ENCODE measurements at regions not wholly inside any gene's neighbourhood (a gene's known extent, or its start where the extent isn't known, plus 50 kb on each side); places are given as distances from the start of the nearest gene placed in this dataset.

GRCh38 chr3:193844472-193844871, 251.5 kb downstream of the OPA1 start:
- H3K9ac ChIP-seq (ENCODE audit: low read length): no peak overlapping the region
- H3K4me3 ChIP-seq (ENCODE audit: low read depth in 1 of 2, low read length in 2 of 2): no peak overlapping the region
- no peak overlapping the region for H3K27ac ChIP-seq (ENCODE audit: low read depth, low read length)
- H3K27me3 ChIP-seq (ENCODE audit: control insufficient read depth in 1 of 2, insufficient read depth in 2 of 2, low read length in 2 of 2): no peaks in the 10 kb centered on the region
- no peaks in the 10 kb centered on the region for H3K36me3 ChIP-seq (ENCODE audit: insufficient read depth, low read length)
- H3K4me1 ChIP-seq (ENCODE audit: insufficient read depth, low read length): no peaks in the 10 kb centered on the region
- no peaks in the 10 kb centered on the region for H3K9me3 ChIP-seq (ENCODE audit: low read length)

- no peak overlapping the region for H3K9ac ChIP-seq (ENCODE audit: low read length)
- H3K9me3 ChIP-seq (ENCODE audit: low read length): no peaks in the 10 kb centered on the region
- no peaks in the 10 kb centered on the region for H3K27me3 ChIP-seq (ENCODE audit: control insufficient read depth in 1 of 2, insufficient read depth in 2 of 2, low read length in 2 of 2)
- H3K36me3 ChIP-seq (ENCODE audit: insufficient read depth, low read length): no peaks in the 10 kb centered on the region
- H3K4me3 ChIP-seq (ENCODE audit: low read depth in 1 of 2, low read length in 2 of 2): no peak overlapping the region
- H3K27ac ChIP-seq (ENCODE audit: low read depth, low read length): no peak overlapping the region
- H3K4me1 ChIP-seq (ENCODE audit: insufficient read depth, low read length): no peaks in the 10 kb centered on the region
Observed at GRCh38 chr3:193845144-193845543, 252.1 kb downstream of the OPA1 start.

- Histone ChIP-seq H3K36me3 (ENCODE audit: insufficient read depth, low read length) (no peaks in the 10 kb centered on the region), H3K9ac (ENCODE audit: low read length) (no peak overlapping the region), H3K27ac (ENCODE audit: low read depth, low read length) (no peak overlapping the region), H3K9me3 (ENCODE audit: low read length) (no peaks in the 10 kb centered on the region), H3K4me1 (ENCODE audit: insufficient read depth, low read length) (peaks cover 4% of the 10 kb centered on the region), H3K4me3 (ENCODE audit: low read depth in 1 of 2, low read length in 2 of 2) (no peak overlapping the region), H3K27me3 (ENCODE audit: control insufficient read depth in 1 of 2, insufficient read depth in 2 of 2, low read length in 2 of 2) (no peaks in the 10 kb centered on the region)
Observed at GRCh38 chr3:193846569-193846968, 253.6 kb downstream of the OPA1 start.

- Histone ChIP-seq H3K4me3 (ENCODE audit: low read depth in 1 of 2, low read length in 2 of 2) (no peak overlapping the region), H3K36me3 (ENCODE audit: insufficient read depth, low read length) (no peaks in the 10 kb centered on the region), H3K4me1 (ENCODE audit: insufficient read depth, low read length) (peaks cover 12% of the 10 kb centered on the region), H3K9me3 (ENCODE audit: low read length) (no peaks in the 10 kb centered on the region), H3K27me3 (ENCODE audit: control insufficient read depth in 1 of 2, insufficient read depth in 2 of 2, low read length in 2 of 2) (no peaks in the 10 kb centered on the region), H3K9ac (ENCODE audit: low read length) (no peak overlapping the region), H3K27ac (ENCODE audit: low read depth, low read length) (no peak overlapping the region)
Observed at GRCh38 chr3:193847402-193847801, 254.4 kb downstream of the OPA1 start.

DNA sequence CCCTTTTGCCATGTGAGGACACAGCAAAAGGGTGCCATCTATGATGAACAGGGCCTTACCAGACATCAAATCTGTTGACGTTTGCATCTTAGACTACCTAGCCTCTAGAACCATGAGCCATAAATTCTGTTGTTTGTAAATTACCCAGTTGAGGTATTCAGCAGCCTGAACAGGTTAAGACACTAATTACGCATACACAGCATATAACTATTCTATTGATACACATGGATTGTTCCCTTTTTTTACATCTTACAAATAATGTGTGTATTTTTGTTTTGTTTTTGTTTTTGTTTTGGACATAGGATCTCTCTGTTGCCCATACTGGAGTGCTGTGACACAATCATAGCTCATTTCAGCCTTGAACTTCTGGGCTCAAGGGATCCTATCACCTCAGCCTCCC, 255.5 kb downstream of the OPA1 start:
- Histone ChIP-seq H3K4me3 (ENCODE audit: low read depth in 1 of 2, low read length in 2 of 2) (no peak overlapping the region), H3K4me1 (ENCODE audit: insufficient read depth, low read length) (peaks cover 13% of the 10 kb centered on the region), H3K9me3 (ENCODE audit: low read length) (no peaks in the 10 kb centered on the region)

DNA sequence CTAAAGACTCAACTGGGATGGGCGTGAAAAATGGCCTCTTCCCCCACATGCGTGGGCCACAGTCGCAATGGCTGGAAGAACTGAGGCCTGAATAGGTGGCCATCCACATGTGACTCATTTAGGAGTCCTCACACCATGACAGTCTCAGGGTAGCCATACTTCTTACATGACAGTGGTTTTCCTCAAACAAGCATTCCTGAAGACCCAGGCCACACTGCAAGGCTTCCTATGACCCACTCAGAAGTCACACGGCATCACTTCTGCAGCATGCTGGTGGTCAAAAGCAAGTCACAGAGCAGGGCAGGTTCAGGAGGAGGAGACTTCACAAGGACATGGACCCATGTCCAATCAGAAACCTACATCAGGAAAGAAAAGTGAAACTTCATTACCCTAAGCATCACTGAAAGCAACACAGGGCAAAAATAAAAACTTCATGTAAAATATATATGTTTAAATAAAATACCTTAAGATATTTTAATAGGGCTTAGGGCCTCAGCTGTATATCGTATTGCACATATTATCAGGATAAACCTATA, 257.1 kb downstream of the OPA1 start:
- Histone ChIP-seq H3K27ac (ENCODE audit: low read depth, low read length) (no peak overlapping the region), H3K9me3 (ENCODE audit: low read length) (no peaks in the 10 kb centered on the region), H3K36me3 (ENCODE audit: insufficient read depth, low read length) (no peaks in the 10 kb centered on the region), H3K9ac (ENCODE audit: low read length) (no peak overlapping the region), H3K4me3 (ENCODE audit: low read depth in 1 of 2, low read length in 2 of 2) (no peak overlapping the region), H3K4me1 (ENCODE audit: insufficient read depth, low read length) (peaks cover 13% of the 10 kb centered on the region), H3K27me3 (ENCODE audit: control insufficient read depth in 1 of 2, insufficient read depth in 2 of 2, low read length in 2 of 2) (no peaks in the 10 kb centered on the region)

More for the DNA sequence above, 255.5 kb downstream of the OPA1 start:
- H3K27ac ChIP-seq (ENCODE audit: low read depth, low read length): no peak overlapping the region
- H3K36me3 ChIP-seq (ENCODE audit: insufficient read depth, low read length): no peaks in the 10 kb centered on the region
- H3K27me3 ChIP-seq (ENCODE audit: control insufficient read depth in 1 of 2, insufficient read depth in 2 of 2, low read length in 2 of 2): no peaks in the 10 kb centered on the region
- H3K9ac ChIP-seq (ENCODE audit: low read length): no peak overlapping the region

- no peaks in the 10 kb centered on the region for H3K9me3 ChIP-seq (ENCODE audit: low read length)
- H3K27ac ChIP-seq (ENCODE audit: low read depth, low read length): no peak overlapping the region
- no peak overlapping the region for H3K4me3 ChIP-seq (ENCODE audit: low read depth in 1 of 2, low read length in 2 of 2)
- H3K9ac ChIP-seq (ENCODE audit: low read length): peak overlapping the region; percentile 8
- H3K36me3 ChIP-seq (ENCODE audit: insufficient read depth, low read length): no peaks in the 10 kb centered on the region
- H3K4me1 ChIP-seq (ENCODE audit: insufficient read depth, low read length): peaks cover 13% of the 10 kb centered on the region
- no peaks in the 10 kb centered on the region for H3K27me3 ChIP-seq (ENCODE audit: control insufficient read depth in 1 of 2, insufficient read depth in 2 of 2, low read length in 2 of 2)
Observed at GRCh38 chr3:193851428-193851847, 258.4 kb downstream of the OPA1 start.

- H3K36me3 ChIP-seq (ENCODE audit: insufficient read depth, low read length): no peaks in the 10 kb centered on the region
- H3K27me3 ChIP-seq (ENCODE audit: control insufficient read depth in 1 of 2, insufficient read depth in 2 of 2, low read length in 2 of 2): no peaks in the 10 kb centered on the region
- no peaks in the 10 kb centered on the region for H3K9me3 ChIP-seq (ENCODE audit: low read length)
- no peak overlapping the region for H3K4me3 ChIP-seq (ENCODE audit: low read depth in 1 of 2, low read length in 2 of 2)
- no peak overlapping the region for H3K27ac ChIP-seq (ENCODE audit: low read depth, low read length)
- peaks cover 13% of the 10 kb centered on the region for H3K4me1 ChIP-seq (ENCODE audit: insufficient read depth, low read length)
- no peak overlapping the region for H3K9ac ChIP-seq (ENCODE audit: low read length)
Observed at GRCh38 chr3:193851941-193852674, 259.1 kb downstream of the OPA1 start.

GRCh38 chr3:193852901-193853300, 259.9 kb downstream of the OPA1 start:
- no peaks in the 10 kb centered on the region for H3K9me3 ChIP-seq (ENCODE audit: low read length)
- H3K36me3 ChIP-seq (ENCODE audit: insufficient read depth, low read length): no peaks in the 10 kb centered on the region
- no peak overlapping the region for H3K9ac ChIP-seq (ENCODE audit: low read length)
- H3K4me3 ChIP-seq (ENCODE audit: low read depth in 1 of 2, low read length in 2 of 2): no peak overlapping the region
- H3K4me1 ChIP-seq (ENCODE audit: insufficient read depth, low read length): peaks cover 14% of the 10 kb centered on the region
- H3K27me3 ChIP-seq (ENCODE audit: control insufficient read depth in 1 of 2, insufficient read depth in 2 of 2, low read length in 2 of 2): no peaks in the 10 kb centered on the region
- no peak overlapping the region for H3K27ac ChIP-seq (ENCODE audit: low read depth, low read length)

- Histone ChIP-seq H3K4me1 (ENCODE audit: insufficient read depth, low read length) (peaks cover 18% of the 10 kb centered on the region), H3K27me3 (ENCODE audit: control insufficient read depth in 1 of 2, insufficient read depth in 2 of 2, low read length in 2 of 2) (no peaks in the 10 kb centered on the region), H3K36me3 (ENCODE audit: insufficient read depth, low read length) (no peaks in the 10 kb centered on the region), H3K9me3 (ENCODE audit: low read length) (no peaks in the 10 kb centered on the region), H3K9ac (ENCODE audit: low read length) (no peak overlapping the region), H3K27ac (ENCODE audit: low read depth, low read length) (no peak overlapping the region), H3K4me3 (ENCODE audit: low read depth in 1 of 2, low read length in 2 of 2) (no peak overlapping the region)
Observed at GRCh38 chr3:193853511-193854219, 260.7 kb downstream of the OPA1 start.

- Histone ChIP-seq H3K27me3 (ENCODE audit: control insufficient read depth in 1 of 2, insufficient read depth in 2 of 2, low read length in 2 of 2) (no peaks in the 10 kb centered on the region), H3K9ac (ENCODE audit: low read length) (no peak overlapping the region), H3K4me1 (ENCODE audit: insufficient read depth, low read length) (peaks cover 5% of the 10 kb centered on the region), H3K27ac (ENCODE audit: low read depth, low read length) (no peak overlapping the region), H3K9me3 (ENCODE audit: low read length) (no peaks in the 10 kb centered on the region), H3K36me3 (ENCODE audit: insufficient read depth, low read length) (no peaks in the 10 kb centered on the region), H3K4me3 (ENCODE audit: low read depth in 1 of 2, low read length in 2 of 2) (no peak overlapping the region)
Observed at GRCh38 chr3:193857996-193858395, 265.0 kb downstream of the OPA1 start.
